H1 (cell line): ENCODE measurements at regions not wholly inside any gene's neighbourhood (a gene's known extent, or its start where the extent isn't known, plus 50 kb on each side); places are given as distances from the start of the nearest gene placed in this dataset.

Experiments
- CTCF ChIA-PET: fragments of 300-600 bp; sonication (Branson Sonifier 250); formaldehyde crosslinking; loops from one replicate; lab custom pipeline; 2021; ENCODE audit not compliant: partially characterized antibody; lab: Charles Lee
- POLR2A ChIA-PET: fragments of 300-600 bp; sonication (Branson Sonifier 250); formaldehyde crosslinking; loops from one replicate; lab custom pipeline; 2021; ENCODE audit warnings: inconsistent platforms; ENCODE audit not compliant: partially characterized antibody; lab: Charles Lee
- DNase-seq, 2 experiments: peaks; one replicate each; pipeline versions ENCODE4 v3.0.0 to v3.0.0-alpha.2; 2010 to 2022; ENCODE audit warnings: low spot score in 2 of 2, low read depth in 1 of 2, mixed read lengths in 1 of 2
- FAIRE-seq: peaks from 2 replicates; lab custom pipeline; 2011; peaks lifted over from hg19 to GRCh38; lab: Jason Lieb, UNC
- H2AFZ ChIP-seq: 2 replicates; pipeline ENCODE4 v1.8.1; 2012; ENCODE audit warnings: low read length, inconsistent platforms
- H2AK5ac ChIP-seq: 2 replicates; pipeline ENCODE4 v1.6.1; 2013; ENCODE audit warnings: low read depth, low read length
- H2BK120ac ChIP-seq: replicated peaks from 2 replicates; pipeline ENCODE3; 2013; ENCODE audit warnings: low read depth, low read length, inconsistent platforms
- H2BK12ac ChIP-seq: 2 replicates; pipeline ENCODE4 v1.6.1; 2013; ENCODE audit warnings: low read depth, low read length
- H2BK15ac ChIP-seq: 2 replicates; pipeline ENCODE4 v1.6.1; 2013; ENCODE audit warnings: low read length
- H2BK20ac ChIP-seq: 2 replicates; pipeline ENCODE4 v1.6.1; 2013; ENCODE audit warnings: low read length
- H2BK5ac ChIP-seq: 2 replicates; pipeline ENCODE4 v1.6.1; 2013; ENCODE audit warnings: low read depth, low read length
- H3K14ac ChIP-seq: 2 replicates; pipeline ENCODE4 v1.6.1; 2013; ENCODE audit warnings: inconsistent platforms; ENCODE audit not compliant: insufficient read length
- H3K18ac ChIP-seq: 2 replicates; pipeline ENCODE4 v1.6.1; 2013; ENCODE audit warnings: low read length; ENCODE audit errors: extremely low read depth
- H3K23ac ChIP-seq: 2 replicates; pipeline ENCODE4 v1.6.1; 2013; ENCODE audit warnings: inconsistent platforms; ENCODE audit not compliant: insufficient read length
- H3K23me2 ChIP-seq: 2 replicates; pipeline ENCODE4 v1.6.1; 2013; ENCODE audit warnings: low read depth, low read length
- H3K27ac ChIP-seq: 2 replicates; pipeline ENCODE4 v1.6.1; 2011; ENCODE audit warnings: low read depth, low read length, inconsistent platforms
- H3K27me3 ChIP-seq, 4 experiments: replicated peaks in 1 of 4; 1 replicate in 1 of 4; 2 replicates in 3 of 4; pipeline versions ENCODE4 v1.6.1 to v1.8.1; 2011 to 2013; ENCODE audit warnings: low read length in 3 of 4, mild to moderate bottlenecking in 3 of 4, inconsistent platforms in 2 of 4, mixed read lengths in 2 of 4, moderate library complexity in 1 of 4; ENCODE audit not compliant: control insufficient read depth in 3 of 4, insufficient read depth in 3 of 4; ENCODE audit errors: extremely low read depth in 1 of 4
- H3K36me3 ChIP-seq, 4 experiments: 2 replicates each; pipeline versions ENCODE4 v1.6.1 to v1.8.1; 2011 to 2013; ENCODE audit warnings: mild to moderate bottlenecking in 4 of 4, low read length in 3 of 4, moderate library complexity in 2 of 4, control low read depth in 1 of 4, inconsistent platforms in 1 of 4; ENCODE audit not compliant: insufficient read depth in 4 of 4, control insufficient read depth in 2 of 4
- H3K4ac ChIP-seq: replicated peaks from 2 replicates; pipeline ENCODE3; 2013; ENCODE audit warnings: low read length, low read depth, mixed read lengths, inconsistent platforms; ENCODE audit not compliant: insufficient read length
- H3K4me1 ChIP-seq, 4 experiments: replicated peaks in 1 of 4; 1 replicate in 1 of 4; 2 replicates in 3 of 4; pipeline versions ENCODE4 v1.6.1 to v1.8.1; 2011 to 2013; ENCODE audit warnings: low read length in 3 of 4, inconsistent platforms in 2 of 4, mixed read lengths in 1 of 4; ENCODE audit not compliant: insufficient read depth in 4 of 4, control insufficient read depth in 3 of 4
- H3K4me2 ChIP-seq, 2 experiments: 2 replicates each; pipeline versions ENCODE4 v1.6.1 to v1.8.1; 2011 to 2013; ENCODE audit warnings: low read depth in 2 of 2, low read length in 2 of 2, control low read depth in 1 of 2, inconsistent platforms in 1 of 2, mild to moderate bottlenecking in 1 of 2; ENCODE audit not compliant: insufficient read depth in 1 of 2
- H3K4me3 ChIP-seq, 4 experiments: fragments of 200-600, 300-600 bp in 1 of 4; sonication (generic), shearing (Covaris generic), sonication (Bioruptor Twin) in 1 of 4; 2 replicates each; pipeline versions ENCODE4 v1.5.1 to v1.8.1; 2011 to 2016; ENCODE audit warnings: low read length in 4 of 4, low read depth in 3 of 4, control low read depth in 2 of 4, inconsistent platforms in 2 of 4, mild to moderate bottlenecking in 2 of 4, mixed read lengths in 1 of 4, moderate library complexity in 1 of 4; ENCODE audit not compliant: insufficient read depth in 2 of 4; ENCODE audit errors: extremely low read depth in 1 of 4
- H3K56ac ChIP-seq: replicated peaks from 2 replicates; pipeline ENCODE3; 2013; ENCODE audit warnings: low read depth, mild to moderate bottlenecking, mixed read lengths, low read length, inconsistent platforms; ENCODE audit not compliant: insufficient read length
- H3K79me1 ChIP-seq: 2 replicates; pipeline ENCODE4 v1.6.1; 2013; ENCODE audit warnings: low read depth, low read length, control low read depth
- H3K79me2 ChIP-seq, 2 experiments: 2 replicates each; pipeline versions ENCODE4 v1.6.1 to v1.8.1; 2012 to 2013; ENCODE audit warnings: low read length in 2 of 2, mild to moderate bottlenecking in 2 of 2, inconsistent platforms in 1 of 2; ENCODE audit not compliant: insufficient read depth in 2 of 2, control insufficient read depth in 1 of 2
- H3K9ac ChIP-seq, 4 experiments: replicated peaks in 1 of 4; 1 replicate in 1 of 4; 2 replicates in 3 of 4; pipeline versions ENCODE4 v1.6.1 to v1.8.1; 2011 to 2013; ENCODE audit warnings: low read depth in 3 of 4, low read length in 3 of 4, control low read depth in 2 of 4, mild to moderate bottlenecking in 2 of 4, moderate library complexity in 2 of 4, inconsistent platforms in 1 of 4; ENCODE audit errors: extremely low read depth in 1 of 4
- H3K9me3 ChIP-seq, 2 experiments: 2 replicates each; pipeline versions ENCODE4 v1.6.1 to v1.8.1; 2012 to 2013; ENCODE audit warnings: mild to moderate bottlenecking in 2 of 2, moderate library complexity in 2 of 2, control low read depth in 1 of 2, inconsistent platforms in 1 of 2, low read depth in 1 of 2, low read length in 1 of 2, mixed read lengths in 1 of 2; ENCODE audit not compliant: insufficient read depth in 2 of 2
- H4K20me1 ChIP-seq, 2 experiments: replicated peaks in 1 of 2; 2 replicates each; pipeline versions ENCODE3 to v1.8.1; 2011 to 2013; ENCODE audit warnings: inconsistent platforms in 2 of 2, low read length in 2 of 2, mild to moderate bottlenecking in 1 of 2; ENCODE audit not compliant: insufficient read depth in 2 of 2, control insufficient read depth in 1 of 2
- H4K5ac ChIP-seq: 2 replicates; pipeline ENCODE4 v1.6.1; 2013; ENCODE audit warnings: low read length, low read depth, mixed read lengths, inconsistent platforms; ENCODE audit not compliant: insufficient read length
- H4K8ac ChIP-seq: 2 replicates; pipeline ENCODE4 v1.8.0; 2013; ENCODE audit warnings: mild to moderate bottlenecking, moderate library complexity, low read length, inconsistent platforms; ENCODE audit not compliant: insufficient read depth; ENCODE audit errors: extremely low read depth
- H4K91ac ChIP-seq: replicated peaks from 2 replicates; pipeline ENCODE3; 2013; ENCODE audit warnings: low read length, mixed read lengths, inconsistent platforms; ENCODE audit not compliant: insufficient read length
- ASH2L ChIP-seq: fragments of 200-600, 300-600 bp; sonication (generic); IDR thresholded peaks from one replicate; pipeline ENCODE4 v1.7.1; 2017; ENCODE audit warnings: low read length
- CBX8 ChIP-seq: fragments of 300-800, 300-1000 bp; sonication (generic); IDR thresholded peaks from 2 replicates; pipeline ENCODE4 v1.7.1; 2016; ENCODE audit warnings: low read depth, low read length, borderline replicate concordance
- CTCF ChIP-seq, 3 experiments: IDR thresholded peaks; 1 replicate in 2 of 3; 2 replicates in 1 of 3; pipeline versions ENCODE4 v1.5.1 to v1.6.1; 2011; ENCODE audit warnings: low read length in 3 of 3, mild to moderate bottlenecking in 3 of 3, inconsistent platforms in 2 of 3, low read depth in 1 of 3, moderate library complexity in 1 of 3; ENCODE audit not compliant: insufficient read depth in 1 of 3; ENCODE audit errors: control extremely low read depth in 1 of 3
- E2F6 ChIP-seq: IDR thresholded peaks from 2 replicates; pipeline ENCODE4 v1.6.1; 2012; ENCODE audit warnings: inconsistent platforms
- GABPA ChIP-seq: IDR thresholded peaks from 2 replicates; pipeline ENCODE4 v1.6.1; 2011; ENCODE audit warnings: mild to moderate bottlenecking, low read length, moderate library complexity, borderline replicate concordance; ENCODE audit not compliant: insufficient read depth
- MAFK ChIP-seq: IDR thresholded peaks from 2 replicates; pipeline ENCODE4 v1.6.1; 2012; ENCODE audit warnings: low read depth, mild to moderate bottlenecking, improper control_type of control experiment, low read length
- RXRA ChIP-seq: IDR thresholded peaks from 2 replicates; pipeline ENCODE4 v1.6.1; 2011; ENCODE audit warnings: low read depth, mild to moderate bottlenecking, low read length, moderate library complexity; ENCODE audit not compliant: insufficient read depth
- SAP30 ChIP-seq: fragments of 300-600 bp; sonication (generic); IDR thresholded peaks from 2 replicates; pipeline ENCODE4 v1.7.1; 2012; ENCODE audit warnings: low read length, moderate library complexity, mild to moderate bottlenecking, inconsistent platforms; ENCODE audit not compliant: insufficient read depth, insufficient replicate concordance
- TAF7 ChIP-seq: optimal IDR thresholded peaks from 2 replicates; pipeline ENCODE3; 2011; ENCODE audit warnings: low read depth, mild to moderate bottlenecking, inconsistent platforms, low read length, moderate library complexity, borderline replicate concordance
- TCF12 ChIP-seq: IDR thresholded peaks from 2 replicates; pipeline ENCODE4 v1.6.1; 2011; ENCODE audit warnings: low read depth, mild to moderate bottlenecking, low read length
- USF2 ChIP-seq: IDR thresholded peaks from 2 replicates; pipeline ENCODE4 v1.6.1; 2011; ENCODE audit warnings: low read length, improper control_type of control experiment

- no peak for FAIRE-seq
- POLR2A ChIA-PET, result no interaction called here
- no peak for TF ChIP-seq CBX8
- no peak for TF ChIP-seq SAP30
- no peak for TF ChIP-seq USF2
- no peak for TF ChIP-seq RXRA
- no peak for TF ChIP-seq ASH2L
- TF ChIP-seq GABPA, result no peak
- no peak for TF ChIP-seq MAFK
- TF ChIP-seq E2F6, result no peak
- no peak for TF ChIP-seq TCF12
- no peak for TF ChIP-seq TAF7
- no peak for TF ChIP-seq CTCF (IDR thresholded peaks at IDR 0.05; ENCODE audit: control extremely low read depth in 1 of 3, insufficient read depth in 1 of 3, low read depth in 1 of 3, low read length in 3 of 3)
These were observed 1056.4 kb downstream of the ADGRL3 start for GRCh38 chr4:62256479-62256878.

More at GRCh38 chr4:62256479-62256878, 1056.4 kb downstream of the ADGRL3 start:
- Histone ChIP-seq H2AFZ (no peak overlapping the region), H2BK15ac (no peak overlapping the region), H3K27ac (no peak overlapping the region), H3K23ac (no peak overlapping the region), H3K14ac (no peak overlapping the region), H3K18ac (no peak overlapping the region), H3K9me3 (no peaks in the 10 kb centered on the region), H4K20me1 (no peaks in the 10 kb centered on the region), H3K79me1 (no peaks in the 10 kb centered on the region), H3K79me2 (no peaks in the 10 kb centered on the region), H4K91ac (no peak overlapping the region), H3K4me2 (no peak overlapping the region), H3K27me3 (no peaks in the 10 kb centered on the region), H4K8ac (no peak overlapping the region), H2BK12ac (no peak overlapping the region), H3K9ac (no peak overlapping the region), H3K56ac (no peak overlapping the region), H3K23me2 (no peaks in the 10 kb centered on the region), H2BK120ac (no peak overlapping the region), H3K4me1 (peaks cover 0 to 5% (median 0%) of the 10 kb centered on the region in 4 experiments; a peak in 1 of 7 replicates), H4K5ac (no peak overlapping the region), H2BK5ac (no peak overlapping the region), H2BK20ac (no peak overlapping the region), H3K4me3 (no peak overlapping the region), H3K4ac (no peak overlapping the region), H3K36me3 (no peaks in the 10 kb centered on the region), H2AK5ac (no peak overlapping the region)
- DNase-seq, result no peak
- CTCF ChIA-PET, result no interaction called here
